ENCODE measurements at regions not wholly inside any gene's neighbourhood (a gene's known extent, or its start where the extent isn't known, plus 50 kb on each side); places are given as distances from the start of the nearest gene placed in this dataset.
"Not testable (repeated sequence)": the region's sequence is repeated elsewhere in the genome, so short reads cannot be mapped to it uniquely, and the experiment has no call there.

GRCh38 chr10:56095506-56096225, 265.4 kb downstream of the ZWINT start:
- CTCF ChIA-PET, result no interaction called here
- intact Hi-C loops (cut with micrococcal nuclease), result no loop called here

GRCh38 chr10:56093645-56094044, 267.4 kb downstream of the ZWINT start:
- H3K4me1 Mint-ChIP-seq (ENCODE audit: low read depth); H3K36me3 Mint-ChIP-seq (ENCODE audit: low read depth); CTCF ChIA-PET; H3K27ac Mint-ChIP-seq; H3K4me3 Mint-ChIP-seq; H3K27me3 Mint-ChIP-seq (ENCODE audit: low read depth); intact Hi-C loops (cut with micrococcal nuclease); DNase-seq: not testable (repeated sequence)
- H3K9me3 Mint-ChIP-seq, result peaks cover 13% of the 10 kb centered on the region

More at GRCh38 chr10:56095506-56096225, 265.4 kb downstream of the ZWINT start:
- H3K27me3 Mint-ChIP-seq (ENCODE audit: low read depth), result no peaks in the 10 kb centered on the region
- H3K36me3 Mint-ChIP-seq (ENCODE audit: low read depth), result no peaks in the 10 kb centered on the region
- H3K4me3 Mint-ChIP-seq, result no peak overlapping the region
- H3K27ac Mint-ChIP-seq, result no peak overlapping the region
- H3K9me3 Mint-ChIP-seq, result peaks cover 10% of the 10 kb centered on the region
- DNase-seq, result no peak
- H3K4me1 Mint-ChIP-seq (ENCODE audit: low read depth), result no peaks in the 10 kb centered on the region

GRCh38 chr10:56091872-56092271, 269.2 kb downstream of the ZWINT start:
- H3K36me3 Mint-ChIP-seq (ENCODE audit: low read depth), result no peaks in the 10 kb centered on the region
- no peaks in the 10 kb centered on the region for H3K4me1 Mint-ChIP-seq (ENCODE audit: low read depth)
- CTCF ChIA-PET, result no interaction called here
- H3K9me3 Mint-ChIP-seq, result peaks cover 13% of the 10 kb centered on the region
- H3K27me3 Mint-ChIP-seq (ENCODE audit: low read depth), result no peaks in the 10 kb centered on the region
- intact Hi-C loops (cut with micrococcal nuclease), result no loop called here
- H3K27ac Mint-ChIP-seq, result no peak overlapping the region
- no peak for DNase-seq
- no peak overlapping the region for H3K4me3 Mint-ChIP-seq

GRCh38 chr10:56090914-56091540, 270.0 kb downstream of the ZWINT start:
- H3K4me1 Mint-ChIP-seq (ENCODE audit: low read depth), result no peaks in the 10 kb centered on the region
- H3K4me3 Mint-ChIP-seq, result no peak overlapping the region
- no peaks in the 10 kb centered on the region for H3K36me3 Mint-ChIP-seq (ENCODE audit: low read depth)
- intact Hi-C loops (cut with micrococcal nuclease), result no loop called here
- peaks cover 13% of the 10 kb centered on the region for H3K9me3 Mint-ChIP-seq
- no peak overlapping the region for H3K27ac Mint-ChIP-seq
- DNase-seq, result no peak
- CTCF ChIA-PET, result no interaction called here
- no peaks in the 10 kb centered on the region for H3K27me3 Mint-ChIP-seq (ENCODE audit: low read depth)

- Mint-ChIP-seq H3K4me1 (ENCODE audit: low read depth) (no peaks in the 10 kb centered on the region), H3K9me3 (peaks cover 9% of the 10 kb centered on the region), H3K27ac (no peak overlapping the region), H3K4me3 (no peak overlapping the region), H3K27me3 (ENCODE audit: low read depth) (no peaks in the 10 kb centered on the region), H3K36me3 (ENCODE audit: low read depth) (no peaks in the 10 kb centered on the region)
- DNase-seq, result no peak
- intact Hi-C loops (cut with micrococcal nuclease), result no loop called here
- CTCF ChIA-PET, result no interaction called here
Measured at GRCh38 chr10:56085406-56086122, 275.5 kb downstream of the ZWINT start.

DNA sequence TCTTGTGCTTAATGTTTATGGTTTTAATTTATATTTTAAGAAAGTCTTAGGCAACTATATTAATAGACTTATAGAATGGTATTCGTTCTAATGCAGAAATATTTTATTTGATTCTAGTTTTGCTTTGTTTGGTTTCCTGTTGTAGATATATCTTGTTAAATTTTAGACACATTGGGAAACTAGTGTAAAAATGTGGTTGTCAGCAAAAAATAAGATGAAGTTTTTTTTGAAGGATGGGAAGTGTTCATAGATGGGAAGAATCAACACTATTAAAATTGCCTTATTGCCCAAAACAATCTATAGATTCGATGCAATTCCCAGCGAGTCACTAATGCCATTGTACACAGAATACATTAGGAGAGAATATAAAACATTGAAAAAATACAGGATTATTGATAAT, 278.9 kb downstream of the ZWINT start:
- CTCF ChIA-PET, result no interaction called here
- H3K36me3 Mint-ChIP-seq (ENCODE audit: low read depth), result no peaks in the 10 kb centered on the region
- no peak overlapping the region for H3K4me3 Mint-ChIP-seq
- no peak overlapping the region for H3K27ac Mint-ChIP-seq
- peaks cover 7% of the 10 kb centered on the region for H3K9me3 Mint-ChIP-seq
- no peaks in the 10 kb centered on the region for H3K27me3 Mint-ChIP-seq (ENCODE audit: low read depth)
- DNase-seq, result no peak
- intact Hi-C loops (cut with micrococcal nuclease), result no loop called here
- no peaks in the 10 kb centered on the region for H3K4me1 Mint-ChIP-seq (ENCODE audit: low read depth)

DNA sequence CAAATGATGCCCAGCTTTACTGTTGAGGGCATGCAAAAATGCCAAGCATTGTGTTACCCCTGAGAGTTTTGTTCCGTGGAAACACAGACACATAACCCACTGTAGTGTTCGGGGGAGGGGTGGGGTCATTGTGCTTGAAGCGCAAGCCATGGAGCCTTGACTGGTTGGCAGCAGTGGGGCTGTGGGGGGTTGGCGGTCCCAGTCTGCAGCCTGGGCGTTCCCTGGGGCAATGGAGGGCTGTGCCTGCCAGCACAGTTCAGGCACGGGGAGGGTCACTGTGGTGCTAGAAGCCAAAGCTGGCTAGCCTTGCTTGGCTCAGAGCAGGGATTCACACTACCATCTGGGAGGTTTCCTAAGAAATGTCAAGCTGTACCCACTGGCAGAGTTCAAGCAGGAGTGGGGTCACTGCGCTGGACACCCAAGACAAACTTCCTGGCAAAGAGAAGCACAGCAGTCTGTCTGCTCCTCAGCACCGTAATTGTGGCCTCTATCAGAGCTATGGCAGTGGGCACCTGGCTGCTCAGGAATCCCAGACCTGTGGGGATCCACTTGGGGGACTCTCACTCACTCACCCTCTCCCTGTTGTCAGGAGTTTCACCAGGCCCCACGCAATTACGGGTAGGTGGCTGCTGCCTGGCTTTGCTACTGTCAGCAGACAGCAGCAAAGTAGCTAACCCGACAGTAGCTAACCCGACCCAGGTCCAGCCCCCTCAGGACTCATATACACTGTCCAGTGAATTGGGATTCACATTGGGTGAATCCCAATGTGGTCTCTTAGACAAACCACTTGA, 292.4 kb downstream of the ZWINT start:
- peaks cover 10% of the 10 kb centered on the region for H3K9me3 Mint-ChIP-seq
- CTCF ChIA-PET, result interaction anchor here (0.9 kb wide), 1 partner anchor 10 kb away, joined by 3 read pairs; no protein-coding TSS in a partner anchor
- H3K36me3 Mint-ChIP-seq (ENCODE audit: low read depth), result no peaks in the 10 kb centered on the region
- H3K4me1 Mint-ChIP-seq (ENCODE audit: low read depth), result no peaks in the 10 kb centered on the region
- no peak overlapping the region for H3K27ac Mint-ChIP-seq
- DNase-seq, result no peak
- no peaks in the 10 kb centered on the region for H3K27me3 Mint-ChIP-seq (ENCODE audit: low read depth)
- intact Hi-C loops (cut with micrococcal nuclease), result no loop called here
- no peak overlapping the region for H3K4me3 Mint-ChIP-seq

- no peak for DNase-seq
- H3K27ac Mint-ChIP-seq, result no peak overlapping the region
- intact Hi-C loops (cut with micrococcal nuclease), result no loop called here
- no peaks in the 10 kb centered on the region for H3K4me1 Mint-ChIP-seq (ENCODE audit: low read depth)
- peaks cover 10% of the 10 kb centered on the region for H3K9me3 Mint-ChIP-seq
- CTCF ChIA-PET, result no interaction called here
- no peaks in the 10 kb centered on the region for H3K36me3 Mint-ChIP-seq (ENCODE audit: low read depth)
- no peaks in the 10 kb centered on the region for H3K27me3 Mint-ChIP-seq (ENCODE audit: low read depth)
- no peak overlapping the region for H3K4me3 Mint-ChIP-seq
Measured at GRCh38 chr10:56068040-56068439, 293.0 kb downstream of the ZWINT start.

GRCh38 chr10:56063642-56064041, 297.4 kb downstream of the ZWINT start:
- H3K9me3 Mint-ChIP-seq, result peaks cover 10% of the 10 kb centered on the region
- H3K27me3 Mint-ChIP-seq (ENCODE audit: low read depth), result no peaks in the 10 kb centered on the region
- CTCF ChIA-PET, result no interaction called here
- DNase-seq, result no peak
- H3K4me1 Mint-ChIP-seq (ENCODE audit: low read depth), result no peaks in the 10 kb centered on the region
- H3K36me3 Mint-ChIP-seq (ENCODE audit: low read depth), result no peaks in the 10 kb centered on the region
- H3K4me3 Mint-ChIP-seq, result no peak overlapping the region
- intact Hi-C loops (cut with micrococcal nuclease), result no loop called here
- no peak overlapping the region for H3K27ac Mint-ChIP-seq

- H3K9me3 Mint-ChIP-seq, result peaks cover 7% of the 10 kb centered on the region
- H3K27ac Mint-ChIP-seq, result no peak overlapping the region
- DNase-seq, result no peak
- H3K27me3 Mint-ChIP-seq (ENCODE audit: low read depth), result no peaks in the 10 kb centered on the region
- CTCF ChIA-PET, result no interaction called here
- no peak overlapping the region for H3K4me3 Mint-ChIP-seq
- intact Hi-C loops (cut with micrococcal nuclease), result no loop called here
- no peaks in the 10 kb centered on the region for H3K36me3 Mint-ChIP-seq (ENCODE audit: low read depth)
- no peaks in the 10 kb centered on the region for H3K4me1 Mint-ChIP-seq (ENCODE audit: low read depth)
Measured at GRCh38 chr10:56057860-56058259, 303.2 kb downstream of the ZWINT start.

DNA sequence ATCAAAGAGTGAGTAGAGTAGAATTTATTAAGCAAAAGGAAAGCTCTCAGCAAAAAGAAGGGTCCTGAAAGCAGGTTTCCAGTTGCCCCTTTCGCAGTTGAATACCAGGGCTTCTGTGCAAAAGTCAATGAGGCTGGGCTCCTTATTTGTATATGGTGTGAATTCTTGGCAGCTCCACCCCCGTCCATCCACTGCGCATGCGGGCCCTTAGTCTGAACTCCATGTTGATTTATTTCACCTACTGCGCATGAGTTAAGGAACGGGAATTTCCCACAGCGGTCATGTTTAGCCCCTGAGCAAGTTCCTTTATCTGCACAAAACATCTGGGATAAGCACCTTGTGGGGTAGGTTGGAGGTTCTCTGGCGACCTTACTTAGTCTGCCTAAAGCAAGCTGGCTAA, 325.6 kb downstream of the ZWINT start:
- Mint-ChIP-seq H3K27me3 (ENCODE audit: low read depth) (no peaks in the 10 kb centered on the region), H3K9me3 (peaks cover 9% of the 10 kb centered on the region), H3K4me1 (ENCODE audit: low read depth) (no peaks in the 10 kb centered on the region), H3K36me3 (ENCODE audit: low read depth) (no peaks in the 10 kb centered on the region), H3K27ac (no peak overlapping the region), H3K4me3 (no peak overlapping the region)
- intact Hi-C loops (cut with micrococcal nuclease), result no loop called here
- DNase-seq, result no peak
- CTCF ChIA-PET, result no interaction called here

- no peak overlapping the region for H3K27ac Mint-ChIP-seq
- H3K4me3 Mint-ChIP-seq, result no peak overlapping the region
- peaks cover 2% of the 10 kb centered on the region for H3K9me3 Mint-ChIP-seq
- H3K27me3 Mint-ChIP-seq (ENCODE audit: low read depth), result no peaks in the 10 kb centered on the region
- no peaks in the 10 kb centered on the region for H3K36me3 Mint-ChIP-seq (ENCODE audit: low read depth)
- no peaks in the 10 kb centered on the region for H3K4me1 Mint-ChIP-seq (ENCODE audit: low read depth)
- CTCF ChIA-PET, result no interaction called here
- intact Hi-C loops (cut with micrococcal nuclease), result no loop called here
- no peak for DNase-seq
Measured at GRCh38 chr10:56028298-56029132, 332.5 kb downstream of the ZWINT start.

Data from activated naive CD4-positive, alpha-beta T cell treated with anti-CD3 and anti-CD28 coated beads for 36 hours (primary cell).